Liver (tissue), 3 donors: ENCODE measurements at regions not wholly inside any gene's neighbourhood (a gene's known extent, or its start where the extent isn't known, plus 50 kb on each side); places are given as distances from the start of the nearest gene placed in this dataset.

Source experiments
- EGR1 ChIP-seq, 2 donors: IDR thresholded peaks; 2 replicates each; pipeline ENCODE4 v1.6.1; 2016 to 2018; ENCODE audit warnings: antibody characterized with exemption in 2 of 2, low read depth in 2 of 2
- GABPA ChIP-seq, 2 donors: IDR thresholded peaks in 1 of 2; conservative IDR thresholded peaks in 1 of 2; 2 replicates each; pipeline ENCODE4 v1.6.1; 2016; ENCODE audit warnings: antibody characterized with exemption in 2 of 2, mild to moderate bottlenecking in 1 of 2, moderate library complexity in 1 of 2
- JUND ChIP-seq, 2 donors: IDR thresholded peaks; 2 replicates each; pipeline ENCODE4 v1.6.1; 2016; ENCODE audit warnings: antibody characterized with exemption in 2 of 2
- RAD21 ChIP-seq, 2 donors: IDR thresholded peaks; 2 replicates each; pipeline ENCODE4 v1.6.1; 2016; ENCODE audit warnings: antibody characterized with exemption in 2 of 2, mild to moderate bottlenecking in 2 of 2
- RXRA ChIP-seq, 2 donors: IDR thresholded peaks; 2 replicates each; pipeline ENCODE4 v1.6.1; 2017 to 2018; ENCODE audit warnings: antibody characterized with exemption in 2 of 2, mild to moderate bottlenecking in 1 of 2
- SP1 ChIP-seq: IDR thresholded peaks from 2 replicates; pipeline ENCODE4 v1.6.1; 2018; ENCODE audit warnings: antibody characterized with exemption, mild to moderate bottlenecking
- TAF1 ChIP-seq: conservative IDR thresholded peaks from 2 replicates; pipeline ENCODE4 v1.6.1; 2016; ENCODE audit warnings: antibody characterized with exemption, mild to moderate bottlenecking
- TF ChIP-seq, protein P1 (sequence below): fragments of 150-350 bp; IDR thresholded peaks from 2 replicates; pipeline ENCODE4 v1.5.1; 2017; ENCODE audit warnings: improper control_type of control experiment, low read depth, low read length; ENCODE audit not compliant: missing input control
- TF ChIP-seq, protein P2 (sequence below): IDR thresholded peaks from 2 replicates; pipeline ENCODE4 v1.6.1; 2016; ENCODE audit warnings: antibody characterized with exemption, mild to moderate bottlenecking
- TF ChIP-seq, protein P3 (sequence below): IDR thresholded peaks from 2 replicates; pipeline ENCODE4 v1.6.1; 2016; ENCODE audit warnings: antibody characterized with exemption
- TF ChIP-seq, protein P4 (sequence below): IDR thresholded peaks from 2 replicates; pipeline ENCODE4 v1.6.1; 2016; ENCODE audit warnings: antibody characterized with exemption
- TF ChIP-seq, protein P5 (sequence below): IDR thresholded peaks from 2 replicates; pipeline ENCODE4 v1.6.1; 2016; ENCODE audit warnings: antibody characterized with exemption
- donor health status: healthy.
- donor health status: healthy.

DNA sequence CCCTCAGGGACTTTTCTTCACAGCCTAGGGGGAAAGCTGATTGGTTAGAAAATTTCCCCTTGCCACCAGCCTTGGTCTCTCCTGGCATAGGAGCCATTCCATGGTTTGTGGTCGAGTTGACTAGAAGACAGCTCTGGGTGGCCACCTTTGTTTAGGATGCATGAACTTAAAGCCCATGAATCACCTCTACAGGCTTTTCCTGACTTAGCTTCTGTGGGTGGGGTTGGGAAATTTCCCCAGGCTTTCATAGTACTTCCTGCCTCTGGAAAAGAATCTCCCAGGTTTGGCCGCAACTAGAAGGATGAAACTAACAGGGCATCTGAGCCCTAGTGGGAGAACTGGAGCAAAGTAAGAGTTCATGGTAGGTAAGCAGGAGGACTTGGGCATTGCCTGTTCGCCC, 72.6 kb downstream of the SNRPE start:
- TF ChIP-seq JUND (IDR thresholded peaks at IDR 0.05) (no peak), RXRA (IDR thresholded peaks at IDR 0.05) (no peak), GABPA (IDR thresholded peaks at IDR 0.05 in 1 of 2, conservative IDR thresholded peaks at IDR 0.05 in 1 of 2) (no peak), EGR1 (IDR thresholded peaks at IDR 0.05; ENCODE audit: low read depth in 2 of 2) (no peak), SP1 (no peak), TAF1 (no peak), RAD21 (IDR thresholded peaks at IDR 0.05) (no peak)
- TF ChIP-seq, protein P1, sequence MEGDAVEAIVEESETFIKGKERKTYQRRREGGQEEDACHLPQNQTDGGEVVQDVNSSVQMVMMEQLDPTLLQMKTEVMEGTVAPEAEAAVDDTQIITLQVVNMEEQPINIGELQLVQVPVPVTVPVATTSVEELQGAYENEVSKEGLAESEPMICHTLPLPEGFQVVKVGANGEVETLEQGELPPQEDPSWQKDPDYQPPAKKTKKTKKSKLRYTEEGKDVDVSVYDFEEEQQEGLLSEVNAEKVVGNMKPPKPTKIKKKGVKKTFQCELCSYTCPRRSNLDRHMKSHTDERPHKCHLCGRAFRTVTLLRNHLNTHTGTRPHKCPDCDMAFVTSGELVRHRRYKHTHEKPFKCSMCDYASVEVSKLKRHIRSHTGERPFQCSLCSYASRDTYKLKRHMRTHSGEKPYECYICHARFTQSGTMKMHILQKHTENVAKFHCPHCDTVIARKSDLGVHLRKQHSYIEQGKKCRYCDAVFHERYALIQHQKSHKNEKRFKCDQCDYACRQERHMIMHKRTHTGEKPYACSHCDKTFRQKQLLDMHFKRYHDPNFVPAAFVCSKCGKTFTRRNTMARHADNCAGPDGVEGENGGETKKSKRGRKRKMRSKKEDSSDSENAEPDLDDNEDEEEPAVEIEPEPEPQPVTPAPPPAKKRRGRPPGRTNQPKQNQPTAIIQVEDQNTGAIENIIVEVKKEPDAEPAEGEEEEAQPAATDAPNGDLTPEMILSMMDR: no peak
- TF ChIP-seq, protein P2, sequence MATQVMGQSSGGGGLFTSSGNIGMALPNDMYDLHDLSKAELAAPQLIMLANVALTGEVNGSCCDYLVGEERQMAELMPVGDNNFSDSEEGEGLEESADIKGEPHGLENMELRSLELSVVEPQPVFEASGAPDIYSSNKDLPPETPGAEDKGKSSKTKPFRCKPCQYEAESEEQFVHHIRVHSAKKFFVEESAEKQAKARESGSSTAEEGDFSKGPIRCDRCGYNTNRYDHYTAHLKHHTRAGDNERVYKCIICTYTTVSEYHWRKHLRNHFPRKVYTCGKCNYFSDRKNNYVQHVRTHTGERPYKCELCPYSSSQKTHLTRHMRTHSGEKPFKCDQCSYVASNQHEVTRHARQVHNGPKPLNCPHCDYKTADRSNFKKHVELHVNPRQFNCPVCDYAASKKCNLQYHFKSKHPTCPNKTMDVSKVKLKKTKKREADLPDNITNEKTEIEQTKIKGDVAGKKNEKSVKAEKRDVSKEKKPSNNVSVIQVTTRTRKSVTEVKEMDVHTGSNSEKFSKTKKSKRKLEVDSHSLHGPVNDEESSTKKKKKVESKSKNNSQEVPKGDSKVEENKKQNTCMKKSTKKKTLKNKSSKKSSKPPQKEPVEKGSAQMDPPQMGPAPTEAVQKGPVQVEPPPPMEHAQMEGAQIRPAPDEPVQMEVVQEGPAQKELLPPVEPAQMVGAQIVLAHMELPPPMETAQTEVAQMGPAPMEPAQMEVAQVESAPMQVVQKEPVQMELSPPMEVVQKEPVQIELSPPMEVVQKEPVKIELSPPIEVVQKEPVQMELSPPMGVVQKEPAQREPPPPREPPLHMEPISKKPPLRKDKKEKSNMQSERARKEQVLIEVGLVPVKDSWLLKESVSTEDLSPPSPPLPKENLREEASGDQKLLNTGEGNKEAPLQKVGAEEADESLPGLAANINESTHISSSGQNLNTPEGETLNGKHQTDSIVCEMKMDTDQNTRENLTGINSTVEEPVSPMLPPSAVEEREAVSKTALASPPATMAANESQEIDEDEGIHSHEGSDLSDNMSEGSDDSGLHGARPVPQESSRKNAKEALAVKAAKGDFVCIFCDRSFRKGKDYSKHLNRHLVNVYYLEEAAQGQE: no peak
- TF ChIP-seq, protein P3, sequence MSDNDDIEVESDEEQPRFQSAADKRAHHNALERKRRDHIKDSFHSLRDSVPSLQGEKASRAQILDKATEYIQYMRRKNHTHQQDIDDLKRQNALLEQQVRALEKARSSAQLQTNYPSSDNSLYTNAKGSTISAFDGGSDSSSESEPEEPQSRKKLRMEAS: no peak
- TF ChIP-seq, protein P4, sequence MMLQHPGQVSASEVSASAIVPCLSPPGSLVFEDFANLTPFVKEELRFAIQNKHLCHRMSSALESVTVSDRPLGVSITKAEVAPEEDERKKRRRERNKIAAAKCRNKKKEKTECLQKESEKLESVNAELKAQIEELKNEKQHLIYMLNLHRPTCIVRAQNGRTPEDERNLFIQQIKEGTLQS: no peak
- TF ChIP-seq, protein P5, sequence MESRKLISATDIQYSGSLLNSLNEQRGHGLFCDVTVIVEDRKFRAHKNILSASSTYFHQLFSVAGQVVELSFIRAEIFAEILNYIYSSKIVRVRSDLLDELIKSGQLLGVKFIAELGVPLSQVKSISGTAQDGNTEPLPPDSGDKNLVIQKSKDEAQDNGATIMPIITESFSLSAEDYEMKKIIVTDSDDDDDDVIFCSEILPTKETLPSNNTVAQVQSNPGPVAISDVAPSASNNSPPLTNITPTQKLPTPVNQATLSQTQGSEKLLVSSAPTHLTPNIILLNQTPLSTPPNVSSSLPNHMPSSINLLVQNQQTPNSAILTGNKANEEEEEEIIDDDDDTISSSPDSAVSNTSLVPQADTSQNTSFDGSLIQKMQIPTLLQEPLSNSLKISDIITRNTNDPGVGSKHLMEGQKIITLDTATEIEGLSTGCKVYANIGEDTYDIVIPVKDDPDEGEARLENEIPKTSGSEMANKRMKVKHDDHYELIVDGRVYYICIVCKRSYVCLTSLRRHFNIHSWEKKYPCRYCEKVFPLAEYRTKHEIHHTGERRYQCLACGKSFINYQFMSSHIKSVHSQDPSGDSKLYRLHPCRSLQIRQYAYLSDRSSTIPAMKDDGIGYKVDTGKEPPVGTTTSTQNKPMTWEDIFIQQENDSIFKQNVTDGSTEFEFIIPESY: no peak
